Frontal cortex (tissue), 3 donors: ENCODE measurements at regions not wholly inside any gene's neighbourhood (a gene's known extent, or its start where the extent isn't known, plus 50 kb on each side); places are given as distances from the start of the nearest gene placed in this dataset.

Source experiments
- DNase-seq, 2 donors: peaks; one replicate each; pipeline ENCODE4 v3.0.0; 2012; ENCODE audit warnings: low spot score in 2 of 2
- FAIRE-seq: peaks from 2 replicates; lab custom pipeline; 2012; peaks lifted over from hg19 to GRCh38; lab: Jason Lieb, UNC
- donor health status: control.
- donor health status: control.
- donor health status: control.

- FAIRE-seq: no peak
- peak; percentile 72 to 86 for DNase-seq
Observed at GRCh38 chr13:97109841-97110492, 112.2 kb upstream of the MBNL2 start.

- DNase-seq (no peak), FAIRE-seq (no peak)
Observed at GRCh38 chr13:97110936-97111335, 111.2 kb upstream of the MBNL2 start.

- DNase-seq: no peak
- FAIRE-seq: no peak
Observed at GRCh38 chr13:97111756-97112155, 110.4 kb upstream of the MBNL2 start.

GRCh38 chr13:97112446-97113152 lies 109.5 kb upstream of the MBNL2 start:
- FAIRE-seq (no peak), DNase-seq (no peak)

- no peak for DNase-seq
- FAIRE-seq: no peak
Observed at GRCh38 chr13:97113231-97114001, 108.7 kb upstream of the MBNL2 start.

GRCh38 chr13:97114651-97115050 lies 107.5 kb upstream of the MBNL2 start:
- DNase-seq: no peak
- FAIRE-seq: no peak

GRCh38 chr13:97116754-97117153 lies 105.4 kb upstream of the MBNL2 start:
- no peak for DNase-seq
- no peak for FAIRE-seq

- FAIRE-seq (no peak), DNase-seq (no peak)
Observed at GRCh38 chr13:97117388-97117910, 104.7 kb upstream of the MBNL2 start.

- FAIRE-seq (no peak), DNase-seq (no peak)
Observed at GRCh38 chr13:97119943-97120342, 102.2 kb upstream of the MBNL2 start.

GRCh38 chr13:97120346-97120745 lies 101.8 kb upstream of the MBNL2 start:
- no peak for FAIRE-seq
- no peak for DNase-seq

- FAIRE-seq (no peak), DNase-seq (no peak)
Observed at GRCh38 chr13:97120976-97121375, 101.2 kb upstream of the MBNL2 start.

- no peak for DNase-seq
- no peak for FAIRE-seq
Observed at GRCh38 chr13:97121894-97122293, 100.2 kb upstream of the MBNL2 start.

GRCh38 chr13:97122381-97122996 lies 99.6 kb upstream of the MBNL2 start:
- DNase-seq: no peak
- no peak for FAIRE-seq

GRCh38 chr13:97124206-97124605 lies 97.9 kb upstream of the MBNL2 start:
- DNase-seq (no peak), FAIRE-seq (no peak)

- no peak for FAIRE-seq
- no peak for DNase-seq
Observed at GRCh38 chr13:97124915-97125809, 97.0 kb upstream of the MBNL2 start.

GRCh38 chr13:97125810-97126738 lies 96.1 kb upstream of the MBNL2 start:
- FAIRE-seq (no peak), DNase-seq (no peak)

GRCh38 chr13:97127842-97128241 lies 94.3 kb upstream of the MBNL2 start:
- no peak for FAIRE-seq
- DNase-seq: no peak

- no peak for FAIRE-seq
- no peak for DNase-seq
Observed at GRCh38 chr13:97130190-97130589, 91.9 kb upstream of the MBNL2 start.
